K562 (cell line): ENCODE measurements at regions not wholly inside any gene's neighbourhood (a gene's known extent, or its start where the extent isn't known, plus 50 kb on each side); places are given as distances from the start of the nearest gene placed in this dataset.

Source experiments
- ATAC-seq: fragments of 200-7000 bp; cut with Tn5 transposase; 3 replicates; pipeline ENCODE4 v1.9.1; 2020; ENCODE audit warnings: moderate library complexity
- BruUV-seq: library from RNA; stranded (reverse); fragments of 400-500 nt; replicated peaks from 2 replicates; lab custom pipeline; 2021; lab: Mats Ljungman, UMichigan
- CTCF ChIA-PET: fragments of 300-600 bp; formaldehyde crosslinking; extraction: SDS; loops from one replicate; lab custom pipeline; 2021; ENCODE audit warnings: low intra/inter-chr PET ratio; lab: Yijun Ruan, JAX
- POLR2A ChIA-PET: fragments of 300-600, 350-650 bp; sonication (Branson Sonifier 250); formaldehyde crosslinking; extraction: SDS; loops from one replicate; lab custom pipeline; 2021; ENCODE audit warnings: antibody characterized with exemption, inconsistent platforms; lab: Yijun Ruan, JAX
- DNase-seq, 4 experiments: peaks; one replicate each; pipeline versions ENCODE4 v3.0.0 to v3.0.0-alpha.2; 2011 to 2018; ENCODE audit warnings: low spot score in 3 of 4, mixed read lengths in 3 of 4; ENCODE audit errors: extremely low read depth in 1 of 4
- FAIRE-seq: peaks from 2 replicates; lab custom pipeline; 2011; peaks lifted over from hg19 to GRCh38; lab: Jason Lieb, UNC
- H2AFZ ChIP-seq: 2 replicates; pipeline ENCODE4 v1.6.0; 2011; ENCODE audit warnings: low read depth, low read length, control low read depth, inconsistent platforms
- H3K27ac ChIP-seq: fragments of 200-600 bp; 3 replicates; pipeline ENCODE4 v1.8.0; 2011; ENCODE audit warnings: low read depth, mild to moderate bottlenecking, control low read depth, inconsistent platforms, low read length, moderate library complexity, mixed read lengths; ENCODE audit errors: extremely low read depth
- H3K27me3 ChIP-seq, 2 experiments: fragments of 300-600 bp in 1 of 2; 2 replicates in 1 of 2; 3 replicates in 1 of 2; pipeline versions ENCODE4 v1.6.0 to v1.8.0; 2011; ENCODE audit warnings: inconsistent platforms in 2 of 2, low read length in 2 of 2, mild to moderate bottlenecking in 1 of 2, mixed read lengths in 1 of 2, moderate library complexity in 1 of 2; ENCODE audit not compliant: control insufficient read depth in 2 of 2, insufficient read depth in 2 of 2
- H3K36me3 ChIP-seq: fragments of 300-600 bp; 3 replicates; pipeline ENCODE4 v1.8.0; 2011; ENCODE audit warnings: mild to moderate bottlenecking, low read length, inconsistent platforms; ENCODE audit not compliant: control insufficient read depth, insufficient read depth
- H3K4me1 ChIP-seq, 2 experiments: fragments of 200-600 bp in 1 of 2; replicated peaks in 1 of 2; 2 replicates in 1 of 2; 3 replicates in 1 of 2; pipeline versions ENCODE4 v1.5.1 to v1.8.0; 2011; ENCODE audit warnings: inconsistent platforms in 2 of 2, low read length in 2 of 2, mild to moderate bottlenecking in 1 of 2, mixed read lengths in 1 of 2, moderate library complexity in 1 of 2; ENCODE audit not compliant: control insufficient read depth in 2 of 2, insufficient read depth in 2 of 2
- H3K4me2 ChIP-seq: 2 replicates; pipeline ENCODE4 v1.6.1; 2011; ENCODE audit warnings: low read length, control low read depth, inconsistent platforms, mixed read lengths; ENCODE audit not compliant: insufficient read depth
- H3K4me3 ChIP-seq: fragments of 200-600 bp; sonication (generic), shearing (Covaris generic); 2 replicates; pipeline ENCODE4 v1.5.1; 2016; ENCODE audit warnings: control low read depth, inconsistent platforms
- H3K79me2 ChIP-seq: fragments of 200-600 bp; 3 replicates; pipeline ENCODE4 v1.8.0; 2011; ENCODE audit warnings: low read length, inconsistent platforms; ENCODE audit not compliant: control insufficient read depth, insufficient read depth
- H3K9ac ChIP-seq, 2 experiments: 2 replicates each; pipeline versions ENCODE4 v1.6.0 to v1.6.1; 2011; ENCODE audit warnings: low read depth in 2 of 2, low read length in 2 of 2, control low read depth in 1 of 2, inconsistent platforms in 1 of 2, mild to moderate bottlenecking in 1 of 2, mixed read lengths in 1 of 2; ENCODE audit not compliant: insufficient read depth in 1 of 2
- H3K9me1 ChIP-seq: one replicate; pipeline ENCODE4 v1.6.0; 2011; ENCODE audit warnings: inconsistent platforms, mild to moderate bottlenecking, low read length, moderate library complexity; ENCODE audit not compliant: control insufficient read depth, insufficient read depth
- H3K9me3 ChIP-seq: replicated peaks from 2 replicates; pipeline ENCODE4 v1.5.1; 2011; ENCODE audit warnings: low read depth, low read length, inconsistent platforms; ENCODE audit not compliant: control insufficient read depth, insufficient read depth
- H4K20me1 ChIP-seq: replicated peaks from 2 replicates; pipeline ENCODE4 v1.6.1; 2011; ENCODE audit warnings: low read length, inconsistent platforms, mixed read lengths; ENCODE audit not compliant: control insufficient read depth, insufficient read depth
- ETS2 ChIP-seq: IDR thresholded peaks from 2 replicates; pipeline ENCODE4 v1.6.1; 2016; ENCODE audit warnings: borderline replicate concordance, missing genetic modification characterization, mild to moderate bottlenecking, moderate library complexity, missing compliant biosample characterization; ENCODE audit not compliant: poor library complexity, severe bottlenecking
- GABPB1 ChIP-seq: sonication (generic); formaldehyde crosslinking; IDR thresholded peaks from 2 replicates; pipeline ENCODE4 v1.8.0; 2022; ENCODE audit warnings: mild to moderate bottlenecking, missing genetic modification reagents
- HMGXB4 ChIP-seq: sonication (generic); formaldehyde crosslinking; IDR thresholded peaks from 2 replicates; pipeline ENCODE4 v1.8.1; 2023; ENCODE audit warnings: mild to moderate bottlenecking, missing genetic modification reagents
- NBN ChIP-seq: fragments of 450-650 bp; IDR thresholded peaks from 2 replicates; pipeline ENCODE4 v1.6.1; 2016; ENCODE audit warnings: low read depth, mild to moderate bottlenecking
- POLR2A ChIP-seq: fragments of 450-650 bp; conservative IDR thresholded peaks from 2 replicates; pipeline ENCODE4 v1.6.1; 2016
- POU5F1 ChIP-seq: fragments of 150-350 bp; IDR thresholded peaks from 2 replicates; pipeline ENCODE4 v1.6.1; 2014; ENCODE audit warnings: borderline replicate concordance, low read length, low read depth, mild to moderate bottlenecking; ENCODE audit not compliant: partially characterized antibody
- PTRF ChIP-seq: fragments of 450-650 bp; IDR thresholded peaks from 2 replicates; pipeline ENCODE4 v1.6.1; 2016; ENCODE audit warnings: mild to moderate bottlenecking, missing genetic modification characterization, missing compliant biosample characterization
- RBM14 ChIP-seq: fragments of 200-400 bp; formaldehyde crosslinking; IDR thresholded peaks from 2 replicates; pipeline ENCODE4 v1.6.1; 2018; ENCODE audit warnings: low read depth, mild to moderate bottlenecking, low read length, moderate library complexity, borderline replicate concordance; ENCODE audit not compliant: insufficient read depth
- TAF15 ChIP-seq: fragments of 200-400 bp; formaldehyde crosslinking; IDR thresholded peaks from 2 replicates; pipeline ENCODE4 v1.6.1; 2017; ENCODE audit warnings: mild to moderate bottlenecking, low read depth, low read length, moderate library complexity
- ZFPM2 ChIP-seq: fragments of 250-450 bp; sonication (Bioruptor Pico); IDR thresholded peaks from 2 replicates; pipeline ENCODE4 v1.5.1; 2022; ENCODE audit warnings: mild to moderate bottlenecking
- ZNF174 ChIP-seq: fragments of 250-450 bp; sonication (Bioruptor Pico); IDR thresholded peaks from 2 replicates; pipeline ENCODE4 v1.4.0; 2020; ENCODE audit warnings: mild to moderate bottlenecking
- ZNF57 ChIP-seq: fragments of 450-650 bp; formaldehyde crosslinking; IDR thresholded peaks from 2 replicates; pipeline ENCODE4 v1.4.0; 2020; ENCODE audit warnings: mild to moderate bottlenecking, moderate library complexity
- ZNF695 ChIP-seq: fragments of 450-650 bp; formaldehyde crosslinking; IDR thresholded peaks from 2 replicates; pipeline ENCODE4 v1.4.0; 2020; ENCODE audit warnings: mild to moderate bottlenecking, moderate library complexity
- WGBS: fragments of 100-300 bp; shearing (Covaris generic); methylation state at CpG from one replicate; pipeline ENCODE4 v1.1.6; 2016; ENCODE audit warnings: low coverage, mixed read lengths; ENCODE audit not compliant: insufficient coverage; ENCODE audit errors: missing lambda C conversion rate; 5-methylcytosine and 5-hydroxymethylcytosine counted together
- in situ Hi-C: fragments of 300-500 bp; cut with MboI; formaldehyde crosslinking; loops from 4 replicates; pipeline ENCODE4 v1.15.0; 2018; ENCODE audit warnings: inconsistent platforms, mixed read lengths
- intact Hi-C: fragments of 100-400 bp; cut with micrococcal nuclease; formaldehyde crosslinking; loops from 2 replicates; pipeline ENCODE4 v1.14.2; 2022
- TF ChIP-seq, protein P1 (sequence below): sonication (generic); formaldehyde crosslinking; IDR thresholded peaks from 2 replicates; pipeline ENCODE4 v1.8.0; 2023; ENCODE audit warnings: missing genetic modification reagents, mild to moderate bottlenecking, borderline replicate concordance
- TF ChIP-seq, protein P2 (sequence below): sonication (generic); formaldehyde crosslinking; IDR thresholded peaks from 2 replicates; pipeline ENCODE4 v1.8.1; 2022; ENCODE audit warnings: missing genetic modification reagents

DNA sequence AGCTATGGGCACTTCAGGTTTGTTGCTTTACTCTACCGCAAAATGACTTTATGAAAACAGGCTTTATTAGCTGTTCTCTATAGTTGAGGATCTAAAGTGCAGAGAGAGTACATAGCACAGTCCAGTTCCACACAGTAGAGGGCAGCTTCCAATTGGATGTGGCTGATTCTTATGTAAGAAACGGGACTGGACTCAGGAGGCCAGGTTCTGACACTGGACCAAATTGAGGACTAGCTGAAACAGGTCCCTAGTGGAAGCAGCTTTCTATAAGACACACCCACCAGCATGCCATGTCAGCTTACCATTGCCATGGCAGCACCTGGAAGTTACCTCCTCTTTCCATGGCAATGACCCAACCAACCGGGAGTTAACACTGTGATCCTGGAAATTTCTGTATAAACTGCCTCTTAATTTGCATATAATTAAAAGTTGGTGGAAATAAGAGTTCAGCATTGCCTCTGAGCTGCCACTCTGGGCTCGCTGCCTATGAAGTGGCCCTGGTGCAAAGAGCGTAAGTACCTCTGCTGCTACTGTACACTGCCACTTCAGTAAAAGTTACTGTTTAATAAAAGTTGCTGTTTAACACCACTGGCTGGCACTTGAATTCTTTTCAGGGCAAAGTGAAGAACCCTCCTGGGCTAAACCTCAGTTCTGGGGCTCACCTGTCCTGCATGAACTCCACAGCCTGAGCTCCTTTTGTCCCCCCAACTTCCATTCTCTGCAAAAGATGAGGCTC, 211.9 kb upstream of the SLC10A2 start:
- Histone ChIP-seq H3K9me1 (no peaks in the 10 kb centered on the region), H3K79me2 (no peaks in the 10 kb centered on the region), H3K36me3 (no peaks in the 10 kb centered on the region), H3K27me3 (no peaks in the 10 kb centered on the region), H3K9me3 (no peaks in the 10 kb centered on the region), H2AFZ (no peak overlapping the region), H3K4me2 (no peak overlapping the region), H3K9ac (no peak overlapping the region), H3K27ac (no peak overlapping the region), H3K4me3 (no peak overlapping the region), H4K20me1 (no peaks in the 10 kb centered on the region), H3K4me1 (no peaks in the 10 kb centered on the region)
- FAIRE-seq (no peak), ATAC-seq (no peak), DNase-seq (no peak)
- BruUV-seq = no TSS peak
- 0% methylated on average over 3 of the region's 5 CpGs for WGBS
- ChIA-PET CTCF (no interaction called here), POLR2A (no interaction called here)
- intact Hi-C loops = no loop called here
- in situ Hi-C loops = no loop called here
- TF ChIP-seq, protein P1, sequence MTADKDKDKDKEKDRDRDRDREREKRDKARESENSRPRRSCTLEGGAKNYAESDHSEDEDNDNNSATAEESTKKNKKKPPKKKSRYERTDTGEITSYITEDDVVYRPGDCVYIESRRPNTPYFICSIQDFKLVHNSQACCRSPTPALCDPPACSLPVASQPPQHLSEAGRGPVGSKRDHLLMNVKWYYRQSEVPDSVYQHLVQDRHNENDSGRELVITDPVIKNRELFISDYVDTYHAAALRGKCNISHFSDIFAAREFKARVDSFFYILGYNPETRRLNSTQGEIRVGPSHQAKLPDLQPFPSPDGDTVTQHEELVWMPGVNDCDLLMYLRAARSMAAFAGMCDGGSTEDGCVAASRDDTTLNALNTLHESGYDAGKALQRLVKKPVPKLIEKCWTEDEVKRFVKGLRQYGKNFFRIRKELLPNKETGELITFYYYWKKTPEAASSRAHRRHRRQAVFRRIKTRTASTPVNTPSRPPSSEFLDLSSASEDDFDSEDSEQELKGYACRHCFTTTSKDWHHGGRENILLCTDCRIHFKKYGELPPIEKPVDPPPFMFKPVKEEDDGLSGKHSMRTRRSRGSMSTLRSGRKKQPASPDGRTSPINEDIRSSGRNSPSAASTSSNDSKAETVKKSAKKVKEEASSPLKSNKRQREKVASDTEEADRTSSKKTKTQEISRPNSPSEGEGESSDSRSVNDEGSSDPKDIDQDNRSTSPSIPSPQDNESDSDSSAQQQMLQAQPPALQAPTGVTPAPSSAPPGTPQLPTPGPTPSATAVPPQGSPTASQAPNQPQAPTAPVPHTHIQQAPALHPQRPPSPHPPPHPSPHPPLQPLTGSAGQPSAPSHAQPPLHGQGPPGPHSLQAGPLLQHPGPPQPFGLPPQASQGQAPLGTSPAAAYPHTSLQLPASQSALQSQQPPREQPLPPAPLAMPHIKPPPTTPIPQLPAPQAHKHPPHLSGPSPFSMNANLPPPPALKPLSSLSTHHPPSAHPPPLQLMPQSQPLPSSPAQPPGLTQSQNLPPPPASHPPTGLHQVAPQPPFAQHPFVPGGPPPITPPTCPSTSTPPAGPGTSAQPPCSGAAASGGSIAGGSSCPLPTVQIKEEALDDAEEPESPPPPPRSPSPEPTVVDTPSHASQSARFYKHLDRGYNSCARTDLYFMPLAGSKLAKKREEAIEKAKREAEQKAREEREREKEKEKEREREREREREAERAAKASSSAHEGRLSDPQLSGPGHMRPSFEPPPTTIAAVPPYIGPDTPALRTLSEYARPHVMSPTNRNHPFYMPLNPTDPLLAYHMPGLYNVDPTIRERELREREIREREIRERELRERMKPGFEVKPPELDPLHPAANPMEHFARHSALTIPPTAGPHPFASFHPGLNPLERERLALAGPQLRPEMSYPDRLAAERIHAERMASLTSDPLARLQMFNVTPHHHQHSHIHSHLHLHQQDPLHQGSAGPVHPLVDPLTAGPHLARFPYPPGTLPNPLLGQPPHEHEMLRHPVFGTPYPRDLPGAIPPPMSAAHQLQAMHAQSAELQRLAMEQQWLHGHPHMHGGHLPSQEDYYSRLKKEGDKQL (CRISPR knock-in tag) = no peak
- TF ChIP-seq ETS2 (tag) = no peak
- no peak for TF ChIP-seq ZNF57 (CRISPR knock-in tag)
- TF ChIP-seq POLR2A = no peak
- TF ChIP-seq HMGXB4 (CRISPR knock-in tag) = no peak
- no peak for TF ChIP-seq PTRF (tag)
- TF ChIP-seq RBM14 = no peak
- TF ChIP-seq NBN = no peak
- no peak for TF ChIP-seq ZFPM2 (CRISPR knock-in tag)
- TF ChIP-seq GABPB1 = no peak
- TF ChIP-seq ZNF695 = no peak
- no peak for TF ChIP-seq POU5F1
- no peak for TF ChIP-seq ZNF174 (CRISPR knock-in tag)
- no peak for TF ChIP-seq TAF15
- TF ChIP-seq, protein P2, sequence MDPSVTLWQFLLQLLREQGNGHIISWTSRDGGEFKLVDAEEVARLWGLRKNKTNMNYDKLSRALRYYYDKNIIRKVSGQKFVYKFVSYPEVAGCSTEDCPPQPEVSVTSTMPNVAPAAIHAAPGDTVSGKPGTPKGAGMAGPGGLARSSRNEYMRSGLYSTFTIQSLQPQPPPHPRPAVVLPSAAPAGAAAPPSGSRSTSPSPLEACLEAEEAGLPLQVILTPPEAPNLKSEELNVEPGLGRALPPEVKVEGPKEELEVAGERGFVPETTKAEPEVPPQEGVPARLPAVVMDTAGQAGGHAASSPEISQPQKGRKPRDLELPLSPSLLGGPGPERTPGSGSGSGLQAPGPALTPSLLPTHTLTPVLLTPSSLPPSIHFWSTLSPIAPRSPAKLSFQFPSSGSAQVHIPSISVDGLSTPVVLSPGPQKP (CRISPR knock-in tag) = no peak
